Activated T-cell treated with anti-CD3 and anti-CD28 coated beads, Interleukin-2, amount 50 U/mL, for 4 hours (primary cell): ENCODE measurements at regions not wholly inside any gene's neighbourhood (a gene's known extent, or its start where the extent isn't known, plus 50 kb on each side); places are given as distances from the start of the nearest gene placed in this dataset.

ENCODE experiments used
- ATAC-seq, 2 donors: fragments of 200-7000 bp; cut with Tn5 transposase; one replicate each; pipeline ENCODE4 v1.10.0; 2021
- DNase-seq: peaks from one replicate; pipeline ENCODE4 v3.0.0-alpha.2; 2020
- H3K27me3 Mint-ChIP-seq: one replicate; pipeline ENCODE4 v1.8.0; 2021; ENCODE audit warnings: low read depth, mixed read lengths
- H3K36me3 Mint-ChIP-seq: one replicate; pipeline ENCODE4 v1.8.0; 2022; ENCODE audit warnings: mixed read lengths; ENCODE audit not compliant: insufficient read depth
- H3K4me1 Mint-ChIP-seq: one replicate; pipeline ENCODE4 v1.8.0; 2021; ENCODE audit warnings: low read depth, mixed read lengths
- H3K4me3 Mint-ChIP-seq: one replicate; pipeline ENCODE4 v1.8.0; 2021; ENCODE audit warnings: mild to moderate bottlenecking, moderate library complexity, mixed read lengths
- H3K9me3 Mint-ChIP-seq: one replicate; pipeline ENCODE4 v1.8.0; 2021; ENCODE audit warnings: mixed read lengths

GRCh38 chrX:149992918-149993317, 54.6 kb upstream of the EOLA2 start:
- DNase-seq (no peak), ATAC-seq (no peak)
- H3K27me3 Mint-ChIP-seq, result no peaks in the 10 kb centered on the region
- no peaks in the 10 kb centered on the region for H3K9me3 Mint-ChIP-seq
- H3K4me3 Mint-ChIP-seq, result no peak overlapping the region
- H3K4me1 Mint-ChIP-seq, result no peaks in the 10 kb centered on the region
- peaks cover 8% of the 10 kb centered on the region for H3K36me3 Mint-ChIP-seq

- no peak for DNase-seq
- ATAC-seq, result no peak
- Mint-ChIP-seq H3K4me1 (no peaks in the 10 kb centered on the region), H3K27me3 (no peaks in the 10 kb centered on the region), H3K4me3 (no peak overlapping the region), H3K36me3 (peaks cover 8% of the 10 kb centered on the region), H3K9me3 (no peaks in the 10 kb centered on the region)
These were observed 55.7 kb upstream of the EOLA2 start for GRCh38 chrX:149993989-149994388.

- Mint-ChIP-seq H3K36me3 (peaks cover 8% of the 10 kb centered on the region), H3K4me1 (no peaks in the 10 kb centered on the region), H3K27me3 (no peaks in the 10 kb centered on the region), H3K4me3 (no peak overlapping the region), H3K9me3 (no peaks in the 10 kb centered on the region)
- ATAC-seq (no peak), DNase-seq (no peak)
These were observed 58.2 kb upstream of the EOLA2 start for GRCh38 chrX:149996515-149996914.

GRCh38 chrX:150005027-150005426, 66.7 kb upstream of the EOLA2 start:
- no peaks in the 10 kb centered on the region for H3K4me1 Mint-ChIP-seq
- no peak overlapping the region for H3K4me3 Mint-ChIP-seq
- peaks cover 3% of the 10 kb centered on the region for H3K36me3 Mint-ChIP-seq
- DNase-seq, result no peak
- ATAC-seq, result no peak
- no peaks in the 10 kb centered on the region for H3K9me3 Mint-ChIP-seq
- H3K27me3 Mint-ChIP-seq, result no peaks in the 10 kb centered on the region

DNA sequence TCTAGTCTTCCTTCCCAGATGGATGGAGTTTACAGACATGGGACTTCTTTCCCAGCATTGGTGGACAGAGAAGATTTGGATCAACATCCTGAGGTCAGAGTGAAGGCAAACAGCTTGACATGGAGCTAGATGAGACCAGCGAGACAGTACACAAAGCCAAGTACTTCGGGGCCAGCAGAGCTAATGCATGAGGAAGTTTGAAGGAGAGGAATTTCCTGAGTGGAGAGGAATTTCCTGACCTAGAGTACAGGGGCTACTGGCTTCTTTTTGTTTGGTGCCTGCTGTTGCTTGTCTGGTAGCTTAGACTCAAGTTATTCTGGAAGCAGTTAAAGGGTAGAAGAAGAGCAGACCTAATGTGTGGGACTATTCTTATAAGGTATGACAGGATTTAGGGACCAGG, 69.1 kb upstream of the EOLA2 start:
- no peaks in the 10 kb centered on the region for H3K27me3 Mint-ChIP-seq
- no peaks in the 10 kb centered on the region for H3K9me3 Mint-ChIP-seq
- H3K4me3 Mint-ChIP-seq, result no peak overlapping the region
- peaks cover 3% of the 10 kb centered on the region for H3K36me3 Mint-ChIP-seq
- H3K4me1 Mint-ChIP-seq, result no peaks in the 10 kb centered on the region
- DNase-seq, result no peak
- no peak for ATAC-seq

DNA sequence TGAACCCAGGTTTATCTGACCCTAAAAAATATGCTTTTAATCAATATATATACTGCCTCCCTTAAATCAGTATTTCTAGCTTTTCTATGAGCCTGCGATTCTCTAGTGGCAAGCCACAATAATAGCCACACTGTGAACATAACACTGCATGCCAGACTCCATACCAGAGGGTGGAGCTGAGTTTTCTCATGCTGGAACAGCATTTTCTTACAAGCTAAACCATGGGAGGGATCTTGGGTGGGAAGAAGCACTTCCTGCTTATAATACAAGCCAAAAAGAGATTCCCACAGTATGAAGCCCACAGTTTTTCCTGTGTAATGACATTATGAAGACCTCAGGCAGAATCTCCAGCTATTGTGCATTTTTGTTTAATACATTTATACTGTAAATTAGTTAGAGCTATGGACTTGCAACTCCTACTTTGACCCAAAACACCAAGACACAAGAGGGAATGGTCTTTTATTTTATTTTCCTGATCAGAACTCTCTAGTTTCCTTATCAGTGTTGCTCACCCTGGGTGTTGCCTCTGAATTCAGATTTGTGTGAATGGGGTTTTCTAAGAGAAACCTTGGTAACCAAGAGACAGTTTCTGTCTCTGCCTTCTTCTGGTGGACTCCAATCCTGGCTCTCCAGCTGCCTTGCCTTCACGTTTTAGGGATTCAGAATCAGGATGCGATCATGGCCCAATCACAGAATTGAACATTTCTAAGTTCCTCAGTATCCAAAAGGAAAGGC, 74.5 kb upstream of the EOLA2 start:
- DNase-seq (no peak), ATAC-seq (no peak)
- Mint-ChIP-seq H3K4me3 (no peak overlapping the region), H3K9me3 (no peaks in the 10 kb centered on the region), H3K27me3 (no peaks in the 10 kb centered on the region), H3K36me3 (no peaks in the 10 kb centered on the region), H3K4me1 (no peaks in the 10 kb centered on the region)

- no peaks in the 10 kb centered on the region for H3K27me3 Mint-ChIP-seq
- H3K4me3 Mint-ChIP-seq, result no peak overlapping the region
- no peaks in the 10 kb centered on the region for H3K36me3 Mint-ChIP-seq
- no peaks in the 10 kb centered on the region for H3K4me1 Mint-ChIP-seq
- ATAC-seq (no peak), DNase-seq (no peak)
- H3K9me3 Mint-ChIP-seq, result no peaks in the 10 kb centered on the region
These were observed 76.2 kb upstream of the EOLA2 start for GRCh38 chrX:150014525-150014924.

DNA sequence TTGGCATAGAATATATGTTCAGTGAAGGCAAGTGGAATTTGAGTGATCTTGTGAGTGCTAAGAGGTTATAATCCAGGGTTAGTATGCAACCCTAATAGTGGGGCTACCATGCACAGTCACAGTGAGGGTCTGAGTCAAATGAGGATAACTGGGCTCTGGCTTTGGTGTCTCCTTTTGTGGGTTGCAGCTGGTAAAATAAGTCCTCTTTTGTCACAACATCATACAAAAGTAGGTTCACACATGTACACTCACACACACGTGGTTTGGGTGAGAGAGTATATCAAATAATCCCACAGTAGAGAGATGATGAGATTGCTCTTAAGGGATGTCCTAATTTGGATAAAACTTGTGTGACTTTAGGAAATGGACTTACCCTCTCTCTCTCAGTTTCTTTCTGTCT, 79.6 kb upstream of the EOLA2 start:
- no peaks in the 10 kb centered on the region for H3K4me1 Mint-ChIP-seq
- H3K27me3 Mint-ChIP-seq, result no peaks in the 10 kb centered on the region
- DNase-seq, result no peak
- no peak for ATAC-seq
- peaks cover 3% of the 10 kb centered on the region for H3K36me3 Mint-ChIP-seq
- H3K4me3 Mint-ChIP-seq, result no peak overlapping the region
- no peaks in the 10 kb centered on the region for H3K9me3 Mint-ChIP-seq

DNA sequence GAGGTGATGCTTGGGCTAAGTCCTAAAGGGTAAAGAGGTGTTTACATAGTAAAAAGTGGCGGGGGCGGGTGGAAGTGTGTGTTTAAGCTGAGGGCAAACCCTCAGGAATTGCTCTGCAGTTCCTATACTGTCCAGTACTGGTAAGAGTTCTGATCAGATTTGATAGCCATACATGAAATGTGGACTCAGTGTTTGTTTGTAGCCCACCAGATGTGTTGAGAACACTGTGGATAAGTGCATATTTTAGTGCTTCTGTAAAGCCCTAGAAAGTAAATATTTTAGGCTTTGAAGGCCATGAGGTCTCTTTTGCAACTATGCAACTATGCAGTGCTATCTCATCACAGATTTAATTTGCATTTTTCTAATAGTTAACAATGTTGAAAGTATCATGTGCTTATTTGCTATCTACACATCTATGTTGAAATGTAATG, 80.7 kb upstream of the EOLA2 start:
- DNase-seq (no peak), ATAC-seq (no peak)
- Mint-ChIP-seq H3K27me3 (no peaks in the 10 kb centered on the region), H3K4me3 (no peak overlapping the region), H3K4me1 (no peaks in the 10 kb centered on the region), H3K36me3 (peaks cover 3% of the 10 kb centered on the region), H3K9me3 (no peaks in the 10 kb centered on the region)

GRCh38 chrX:150028692-150029091, 90.4 kb upstream of the EOLA2 start:
- no peak for ATAC-seq
- no peak for DNase-seq
- Mint-ChIP-seq H3K4me3 (no peak overlapping the region), H3K9me3 (peaks cover 4% of the 10 kb centered on the region), H3K4me1 (peaks cover 6% of the 10 kb centered on the region), H3K27me3 (no peaks in the 10 kb centered on the region), H3K36me3 (peaks cover 2% of the 10 kb centered on the region)

- ATAC-seq (no peak), DNase-seq (no peak)
- H3K36me3 Mint-ChIP-seq, result peaks cover 2% of the 10 kb centered on the region
- no peaks in the 10 kb centered on the region for H3K27me3 Mint-ChIP-seq
- no peak overlapping the region for H3K4me3 Mint-ChIP-seq
- peaks cover 7% of the 10 kb centered on the region for H3K9me3 Mint-ChIP-seq
- peaks cover 6% of the 10 kb centered on the region for H3K4me1 Mint-ChIP-seq
These were observed 94.5 kb upstream of the EOLA2 start for GRCh38 chrX:150032742-150033141.

DNA sequence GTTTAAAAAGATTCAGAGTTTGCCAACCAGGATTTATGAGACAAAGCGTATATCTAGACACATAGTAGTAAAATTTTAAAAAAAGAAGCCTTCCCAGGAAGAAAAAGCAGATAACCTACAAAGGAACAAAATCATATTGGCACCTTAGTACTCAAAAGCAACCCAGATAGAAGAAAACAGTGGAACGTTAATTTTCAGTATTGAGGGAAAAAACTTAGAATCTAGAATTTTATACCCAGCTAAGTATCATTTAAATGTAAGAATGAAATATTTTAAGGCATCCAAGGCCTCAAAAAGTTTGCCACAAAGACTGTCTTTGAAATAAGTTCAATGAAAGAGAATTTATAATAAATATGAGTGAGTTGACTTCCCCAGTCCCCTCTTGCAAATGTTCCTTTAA, 96.5 kb upstream of the EOLA2 start:
- H3K4me1 Mint-ChIP-seq, result no peaks in the 10 kb centered on the region
- DNase-seq (no peak), ATAC-seq (no peak)
- H3K4me3 Mint-ChIP-seq, result no peak overlapping the region
- no peaks in the 10 kb centered on the region for H3K36me3 Mint-ChIP-seq
- H3K27me3 Mint-ChIP-seq, result no peaks in the 10 kb centered on the region
- H3K9me3 Mint-ChIP-seq, result peaks cover 7% of the 10 kb centered on the region

DNA sequence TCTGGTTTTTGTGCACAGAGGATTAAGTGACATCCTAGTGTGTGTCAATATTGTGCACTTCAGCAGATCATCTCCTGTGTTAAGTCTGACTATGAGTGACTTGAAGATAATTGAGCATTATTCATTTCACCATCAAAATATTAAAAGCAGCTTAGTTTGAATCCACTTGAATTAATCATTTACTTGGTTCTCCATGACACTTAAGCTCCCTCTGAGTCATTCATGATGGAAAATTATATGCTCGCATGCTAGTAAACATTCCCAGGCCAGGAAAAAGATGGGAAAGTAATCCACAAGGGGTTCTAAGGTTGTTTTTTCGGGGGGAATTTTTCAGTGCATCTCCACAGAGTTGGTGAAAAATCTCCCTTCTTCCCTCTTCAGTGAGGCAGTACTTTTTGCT, 97.2 kb upstream of the EOLA2 start:
- Mint-ChIP-seq H3K27me3 (no peaks in the 10 kb centered on the region), H3K9me3 (peaks cover 7% of the 10 kb centered on the region), H3K4me1 (no peaks in the 10 kb centered on the region), H3K4me3 (no peak overlapping the region), H3K36me3 (no peaks in the 10 kb centered on the region)
- ATAC-seq (no peak), DNase-seq (no peak)

DNA sequence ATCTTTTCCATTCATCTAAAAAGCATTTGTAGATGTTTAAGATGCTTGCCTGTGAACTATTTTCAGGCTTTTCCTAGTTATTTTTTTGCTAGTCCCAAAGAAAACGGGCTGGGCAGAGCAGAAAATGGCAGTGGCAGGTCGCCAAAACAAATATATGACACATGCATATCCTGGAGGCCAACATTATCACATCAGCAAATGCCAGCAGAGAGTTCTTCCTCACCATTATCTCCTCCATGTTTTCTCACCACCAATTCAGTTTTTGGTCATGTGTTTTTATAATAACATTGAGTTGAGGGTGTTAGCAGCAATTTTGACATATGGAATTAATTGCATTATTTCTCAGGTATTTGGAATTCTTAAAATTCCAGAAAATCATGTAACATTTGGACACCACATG, 97.9 kb upstream of the EOLA2 start:
- DNase-seq (no peak), ATAC-seq (no peak)
- no peaks in the 10 kb centered on the region for H3K27me3 Mint-ChIP-seq
- H3K9me3 Mint-ChIP-seq, result peaks cover 7% of the 10 kb centered on the region
- H3K36me3 Mint-ChIP-seq, result no peaks in the 10 kb centered on the region
- H3K4me1 Mint-ChIP-seq, result no peaks in the 10 kb centered on the region
- no peak overlapping the region for H3K4me3 Mint-ChIP-seq

- ATAC-seq, result no peak
- H3K4me1 Mint-ChIP-seq, result no peaks in the 10 kb centered on the region
- no peaks in the 10 kb centered on the region for H3K36me3 Mint-ChIP-seq
- H3K9me3 Mint-ChIP-seq, result peaks cover 7% of the 10 kb centered on the region
- H3K27me3 Mint-ChIP-seq, result no peaks in the 10 kb centered on the region
- no peak for DNase-seq
- no peak overlapping the region for H3K4me3 Mint-ChIP-seq
These were observed 98.3 kb upstream of the EOLA2 start for GRCh38 chrX:150036641-150037040.

- no peaks in the 10 kb centered on the region for H3K27me3 Mint-ChIP-seq
- H3K4me1 Mint-ChIP-seq, result no peaks in the 10 kb centered on the region
- H3K9me3 Mint-ChIP-seq, result peaks cover 7% of the 10 kb centered on the region
- H3K4me3 Mint-ChIP-seq, result no peak overlapping the region
- ATAC-seq (no peak), DNase-seq (no peak)
- H3K36me3 Mint-ChIP-seq, result no peaks in the 10 kb centered on the region
These were observed 98.8 kb upstream of the EOLA2 start for GRCh38 chrX:150037041-150037440.
